UCSD-AML1 (cell line): ENCODE measurements at regions not wholly inside any gene's neighbourhood (a gene's known extent, or its start where the extent isn't known, plus 50 kb on each side); places are given as distances from the start of the nearest gene placed in this dataset.
"Not testable (repeated sequence)": the region's sequence is repeated elsewhere in the genome, so short reads cannot be mapped to it uniquely, and the experiment has no call there.

ENCODE experiments used
- DNase-seq: peaks from one replicate; lab custom pipeline; 2025; ENCODE audit not compliant: unreplicated experiment; lab: John Stamatoyannopoulos, UW

DNA sequence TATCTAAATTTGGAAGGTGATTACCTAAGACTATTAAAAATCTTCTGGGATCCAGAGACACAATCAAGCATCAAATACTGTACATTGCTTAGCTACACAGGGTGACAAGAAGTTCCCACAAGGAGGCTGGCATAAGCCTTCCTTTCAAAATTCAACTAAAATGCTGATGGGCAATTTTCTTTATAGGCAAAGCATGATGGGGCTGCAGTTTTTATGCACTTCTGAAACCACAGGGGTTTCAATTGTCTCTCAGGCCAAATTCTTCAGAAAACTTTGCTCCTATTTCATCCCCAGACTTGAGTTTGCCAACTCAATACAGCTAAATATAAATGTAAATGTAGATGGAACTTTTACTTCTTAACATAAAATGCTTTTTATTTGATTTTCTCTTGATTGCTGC is 241.6 kb downstream of the ZPLD1 start:
- DNase-seq = no peak

DNA sequence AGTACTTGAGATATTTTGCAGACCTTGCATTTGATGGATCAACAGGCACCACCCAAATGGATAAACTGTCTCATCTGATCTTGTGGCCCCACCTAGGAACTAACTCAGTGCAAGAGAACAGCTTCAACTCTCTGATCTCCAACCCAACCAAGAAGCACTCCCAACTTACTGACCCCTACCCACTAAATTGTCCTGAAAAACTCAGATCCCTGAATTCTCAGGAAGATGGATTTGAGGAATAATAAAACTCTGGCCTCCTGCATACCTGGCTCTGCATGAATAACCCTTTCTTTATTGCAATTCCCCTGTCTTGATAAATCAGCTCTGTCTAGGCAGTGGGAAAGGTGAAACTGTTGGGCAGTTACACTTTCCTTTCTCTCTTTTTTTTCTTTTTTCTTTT is 247.9 kb downstream of the ZPLD1 start:
- DNase-seq = no peak

DNA sequence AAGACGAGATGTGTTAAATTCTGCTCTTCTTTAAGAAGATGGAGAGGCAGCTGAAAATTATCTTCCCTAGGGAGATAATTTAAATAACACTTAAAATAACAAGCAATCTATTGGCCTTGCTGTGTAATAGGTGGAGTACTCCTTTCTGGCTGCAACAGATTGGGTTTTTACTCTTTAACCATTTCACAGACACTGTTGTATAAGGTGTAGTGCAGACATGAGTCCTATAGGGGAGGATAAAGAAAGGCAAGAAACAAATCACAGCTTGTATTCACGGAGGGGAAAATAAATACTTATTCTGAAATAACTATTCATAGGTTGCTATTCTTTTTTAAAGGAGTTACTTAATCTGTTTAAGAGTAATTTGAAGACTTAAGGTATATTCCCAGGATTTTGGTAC is 252.0 kb downstream of the ZPLD1 start:
- DNase-seq = no peak

DNA sequence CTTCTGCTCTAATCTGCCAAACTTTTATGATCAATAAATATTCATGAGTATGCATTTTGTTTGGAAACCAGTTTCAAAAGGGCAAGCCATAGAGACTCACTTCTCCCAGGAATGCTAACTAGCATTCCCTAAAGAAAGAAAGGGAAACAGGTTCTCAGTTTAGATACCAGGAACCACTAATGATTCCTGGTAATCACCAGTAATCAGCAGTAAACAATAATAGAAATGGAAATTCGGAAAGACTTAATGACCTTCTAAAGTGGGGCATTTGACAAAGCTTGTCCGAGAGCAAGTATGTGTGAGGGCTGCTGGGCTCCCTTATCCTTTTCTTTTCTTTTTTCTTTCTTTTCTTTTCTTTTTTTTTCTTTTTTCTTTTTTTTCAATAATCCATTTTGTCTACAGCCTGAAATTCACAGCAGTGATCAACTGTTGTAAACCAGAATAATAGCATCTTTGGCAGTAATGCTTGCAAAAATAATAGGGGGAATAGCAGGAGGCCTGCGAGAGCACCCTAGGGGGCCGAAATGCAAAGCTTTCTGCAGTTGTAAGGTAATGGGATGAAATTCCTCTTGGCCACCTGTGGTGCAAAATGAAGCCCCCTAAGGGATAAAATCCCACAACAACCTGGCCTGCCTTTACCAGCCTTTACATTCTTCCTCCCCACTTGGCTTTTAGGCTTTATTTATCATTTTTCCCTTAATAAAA is 253.2 kb downstream of the ZPLD1 start:
- no peak for DNase-seq

DNA sequence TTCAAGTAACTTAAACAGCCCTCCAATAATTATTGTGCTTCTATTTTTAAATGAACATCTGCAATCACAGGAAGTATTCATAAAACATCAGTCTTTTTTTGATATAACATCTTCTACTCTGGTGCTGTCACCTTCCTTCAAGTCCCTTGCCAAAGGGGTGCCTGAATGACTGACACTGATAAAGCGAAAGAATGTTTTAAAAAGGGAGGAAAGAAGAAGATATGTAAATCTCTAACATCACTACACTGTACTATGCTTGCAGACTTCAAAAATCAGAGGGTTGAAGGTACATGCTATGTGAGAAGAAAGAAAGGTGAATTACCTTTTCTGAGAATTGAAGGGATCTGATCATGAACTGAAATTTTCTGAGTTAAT is 253.7 kb downstream of the ZPLD1 start:
- no peak for DNase-seq

DNA sequence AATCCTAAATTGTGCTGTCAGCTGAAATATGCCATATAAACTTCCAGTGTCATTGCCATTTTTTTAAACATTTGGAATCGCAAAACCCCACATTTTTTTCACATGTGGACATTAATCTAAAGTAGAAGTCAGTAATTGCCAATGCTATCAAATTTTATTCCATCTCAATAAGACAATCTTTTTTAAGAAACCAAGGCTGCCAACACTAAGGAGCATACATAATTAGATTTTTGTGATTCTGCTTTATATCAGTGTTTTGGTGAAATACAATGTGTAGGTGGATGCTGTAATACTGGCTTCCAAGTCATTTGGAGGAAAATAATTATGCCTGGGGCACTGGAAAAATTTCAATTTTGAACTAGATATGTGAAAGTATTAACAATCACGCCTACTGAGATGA is 256.7 kb downstream of the ZPLD1 start:
- no peak for DNase-seq

DNA sequence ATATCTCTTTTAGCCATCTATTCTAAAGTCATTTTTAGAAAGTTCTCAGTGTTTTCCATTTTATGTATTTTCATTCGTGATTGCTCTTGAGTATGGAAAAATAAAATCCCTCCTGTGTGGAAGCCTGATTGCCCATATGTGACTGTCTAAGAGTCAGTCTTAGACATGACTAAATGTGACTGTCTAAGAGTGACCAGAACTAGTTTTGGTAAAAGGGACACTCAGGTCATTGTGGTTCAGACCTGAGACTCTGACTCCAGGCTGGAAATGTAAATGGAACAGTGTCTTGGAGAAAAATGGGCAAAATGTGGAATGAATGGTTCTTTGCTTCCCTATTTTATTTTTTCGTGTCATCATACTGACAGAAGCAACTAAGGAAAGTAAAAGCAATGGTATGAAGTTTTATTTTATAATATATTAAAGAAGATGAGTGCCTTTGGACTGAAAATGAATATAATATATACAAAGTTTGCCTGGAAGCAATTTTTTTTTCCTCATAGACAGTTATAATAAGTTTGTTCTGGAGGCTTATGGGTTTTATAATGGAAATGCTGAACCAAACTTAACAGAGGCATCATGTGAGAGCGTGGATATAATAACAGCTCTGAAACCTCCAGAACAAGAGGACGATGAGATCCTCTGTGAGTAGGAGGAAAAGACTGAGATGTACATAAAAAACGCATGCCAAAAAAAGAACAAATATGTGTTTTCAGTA is 264.4 kb downstream of the ZPLD1 start:
- no peak for DNase-seq

DNA sequence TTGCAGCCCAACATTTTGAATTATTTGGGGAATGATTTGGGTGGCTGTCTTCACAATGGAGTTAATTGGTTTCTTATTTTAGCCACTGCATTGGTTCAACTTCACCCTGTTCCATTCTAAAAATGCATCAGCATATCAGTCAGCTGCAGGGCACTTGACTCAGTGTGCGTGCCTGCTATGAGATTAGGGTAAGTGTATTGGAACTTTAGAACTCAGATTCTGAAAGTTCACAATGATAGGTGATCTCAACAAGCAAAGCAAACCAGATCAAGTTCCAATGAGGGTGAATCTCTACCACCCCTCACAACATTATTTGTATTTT is 265.0 kb downstream of the ZPLD1 start:
- DNase-seq = no peak

DNA sequence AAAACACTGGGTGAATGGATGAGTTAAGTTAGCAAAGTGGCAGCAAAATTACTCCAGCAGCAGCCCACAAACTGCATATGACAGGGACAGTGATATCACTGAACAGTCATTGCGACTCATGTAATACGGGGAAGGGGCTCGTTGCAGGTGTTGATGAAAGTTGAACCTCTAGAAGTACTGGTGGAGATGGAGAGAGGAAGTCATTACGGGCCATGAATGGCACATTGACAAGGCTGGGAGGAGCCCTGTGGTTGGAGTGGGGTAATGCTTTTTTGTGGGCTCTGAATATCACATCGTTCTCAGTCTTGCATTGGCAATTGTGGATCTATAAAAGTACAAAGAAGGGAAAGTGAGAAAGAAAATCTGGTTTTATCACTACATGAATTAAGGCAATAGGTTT is 278.1 kb downstream of the ZPLD1 start:
- no peak for DNase-seq

DNA sequence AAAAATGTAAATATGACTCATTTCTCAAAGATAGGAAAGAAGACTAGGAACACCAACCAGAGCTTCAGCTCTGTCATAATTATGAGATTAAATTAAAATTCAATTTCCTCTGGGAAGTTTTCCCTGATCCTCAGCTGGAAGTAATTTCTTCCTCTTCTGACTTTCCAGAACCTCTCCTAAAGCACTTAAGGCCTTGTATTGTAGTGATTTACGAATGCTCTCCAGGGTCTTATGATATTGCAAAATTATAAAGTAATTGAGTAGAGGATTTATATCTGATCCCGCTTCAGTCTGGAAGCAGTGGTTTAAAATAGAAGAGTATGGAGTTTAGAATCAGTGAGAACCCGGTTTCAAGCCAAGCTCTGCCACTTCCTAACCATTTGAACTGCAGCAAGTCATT is 279.8 kb downstream of the ZPLD1 start:
- DNase-seq = no peak

DNA sequence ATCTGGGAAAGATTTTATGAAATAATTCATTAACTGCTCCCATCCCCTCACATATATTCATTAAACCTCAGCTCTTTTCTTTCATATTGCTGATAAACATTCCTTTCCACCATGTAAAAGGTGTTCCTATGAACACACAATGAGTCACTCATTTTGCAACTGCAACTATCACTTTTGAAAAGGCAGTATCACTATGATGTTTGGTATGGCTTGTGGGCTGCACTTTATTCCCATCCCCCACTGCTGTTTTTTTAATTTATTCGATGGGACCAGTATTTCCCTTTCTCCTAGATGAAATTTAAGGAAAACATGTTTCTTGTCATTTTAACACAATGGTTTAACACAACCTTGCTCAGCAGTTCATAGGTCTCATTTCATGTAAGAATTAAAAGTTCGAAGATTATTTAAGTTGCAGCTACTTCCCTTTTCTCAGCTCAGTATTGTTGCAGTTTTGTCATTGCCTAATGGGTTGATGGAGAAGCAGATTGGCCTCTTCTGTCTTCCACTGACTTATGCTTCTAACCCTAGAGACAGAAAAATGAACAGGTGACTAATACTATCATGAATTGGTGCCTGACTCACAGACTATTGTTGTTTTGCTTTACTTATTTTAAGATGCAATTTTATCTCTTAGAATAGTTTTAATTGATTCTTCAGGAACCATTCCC is 280.3 kb downstream of the ZPLD1 start:
- no peak for DNase-seq

DNA sequence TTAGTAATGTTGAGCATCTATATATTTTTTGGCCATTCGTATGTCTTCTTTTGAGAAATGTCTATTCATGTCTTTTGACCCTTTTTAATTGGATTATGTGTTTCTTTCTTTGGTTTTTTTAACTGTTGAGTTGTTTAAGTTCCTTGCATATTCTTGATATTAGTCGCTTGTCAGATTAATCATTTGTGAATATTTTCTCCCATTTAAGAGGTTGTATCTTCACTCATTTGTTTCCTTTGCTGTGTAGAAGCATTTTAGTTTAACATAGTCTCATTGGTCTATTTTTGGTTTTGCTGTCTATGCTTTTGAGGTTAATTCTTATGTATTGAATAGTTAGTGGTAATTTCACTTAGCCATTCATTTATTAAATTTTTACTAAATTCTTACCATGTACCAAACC is 283.8 kb downstream of the ZPLD1 start:
- no peak for DNase-seq

DNA sequence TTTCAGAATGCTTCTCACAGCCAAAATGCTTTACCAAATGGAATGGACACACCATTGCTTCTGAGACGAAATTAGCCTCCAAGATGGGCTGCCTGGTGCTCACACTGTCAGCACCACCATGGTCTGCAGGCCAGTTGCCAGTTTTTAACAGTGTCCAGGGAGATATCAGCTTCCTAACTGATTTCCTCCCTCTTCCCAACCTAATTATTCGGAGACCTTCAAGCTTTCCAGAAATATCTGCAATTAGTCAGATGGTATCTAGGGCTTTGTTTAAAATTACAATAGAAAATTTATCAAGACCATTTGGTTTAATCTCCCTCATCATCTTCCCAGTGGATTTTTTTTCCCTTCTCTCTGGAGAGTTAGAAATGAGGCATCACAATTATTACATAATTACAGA is 287.5 kb downstream of the ZPLD1 start:
- DNase-seq = no peak

DNA sequence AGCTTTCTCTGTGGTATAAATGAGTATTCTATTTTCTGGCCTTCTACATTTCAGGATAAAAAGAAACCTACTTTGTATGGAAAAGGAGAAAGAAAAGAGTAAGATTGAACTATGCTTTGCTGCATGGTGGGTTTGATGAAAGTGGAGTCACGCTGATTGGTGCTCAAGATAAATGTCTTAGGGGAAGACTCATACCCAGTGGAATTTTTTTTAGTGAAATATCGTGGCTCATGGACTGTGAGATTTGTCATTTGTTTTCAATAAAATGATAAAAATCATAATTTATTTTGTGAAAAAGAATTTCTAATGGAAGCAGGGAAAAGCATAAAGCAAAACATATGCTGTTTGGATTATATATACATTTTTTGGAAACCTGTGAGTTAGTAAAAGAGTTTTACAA is 292.5 kb downstream of the ZPLD1 start:
- DNase-seq = no peak

DNA sequence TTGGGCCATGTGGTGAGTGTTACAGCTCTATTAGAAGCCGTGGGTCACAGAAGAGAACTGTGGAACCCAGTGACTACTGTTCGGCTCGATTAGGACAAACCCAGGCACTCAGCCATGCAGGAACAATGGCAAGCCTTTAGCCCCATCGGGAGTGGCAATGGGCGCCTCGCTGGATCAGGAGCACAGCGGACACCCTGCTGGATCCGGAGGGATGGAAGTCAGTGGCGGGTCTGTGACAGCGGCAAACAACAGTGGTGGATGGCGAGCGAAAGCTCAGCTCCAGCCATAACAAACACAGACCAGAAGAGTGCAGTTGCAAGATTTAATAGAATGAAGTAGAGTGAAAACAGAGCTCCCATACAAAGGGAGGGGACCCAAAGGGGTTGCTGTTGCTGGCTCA is 297.8 kb downstream of the ZPLD1 start:
- DNase-seq = not testable (repeated sequence)

DNA sequence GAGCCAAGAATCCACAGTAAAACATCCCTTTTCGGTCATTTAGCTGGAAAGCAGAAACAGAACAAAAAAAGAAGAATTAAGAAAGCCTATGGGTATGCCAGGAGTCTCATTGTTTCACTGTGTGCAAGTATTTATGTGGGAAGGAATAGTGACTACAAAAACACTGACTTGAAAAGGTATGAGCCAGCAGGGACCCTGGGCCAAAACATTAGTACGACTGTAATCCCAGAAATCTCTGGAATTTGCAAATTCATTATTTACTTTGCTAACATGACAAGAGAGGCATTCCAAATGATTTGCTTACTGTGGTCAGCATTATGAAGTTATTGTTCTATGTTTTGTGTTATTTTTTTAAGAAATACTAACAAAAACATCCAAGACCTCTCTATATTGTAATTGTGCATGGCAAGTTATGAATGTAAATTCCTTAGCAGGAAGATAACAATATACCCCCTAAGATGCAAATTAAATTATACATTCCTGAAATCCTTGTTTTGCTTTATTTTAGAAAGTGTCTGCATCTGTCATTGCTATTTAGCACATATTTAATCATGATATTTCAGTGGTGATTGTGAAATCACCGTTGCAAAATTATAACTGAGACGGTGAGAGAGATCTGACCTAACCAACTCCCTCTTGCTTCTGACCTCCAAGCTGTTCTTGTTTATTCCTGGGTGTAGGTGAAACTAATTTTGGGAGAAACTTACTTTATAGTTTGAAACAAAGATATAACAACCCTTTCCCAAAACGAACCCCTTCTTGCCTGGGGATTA is 299.2 kb downstream of the ZPLD1 start:
- DNase-seq = no peak

DNA sequence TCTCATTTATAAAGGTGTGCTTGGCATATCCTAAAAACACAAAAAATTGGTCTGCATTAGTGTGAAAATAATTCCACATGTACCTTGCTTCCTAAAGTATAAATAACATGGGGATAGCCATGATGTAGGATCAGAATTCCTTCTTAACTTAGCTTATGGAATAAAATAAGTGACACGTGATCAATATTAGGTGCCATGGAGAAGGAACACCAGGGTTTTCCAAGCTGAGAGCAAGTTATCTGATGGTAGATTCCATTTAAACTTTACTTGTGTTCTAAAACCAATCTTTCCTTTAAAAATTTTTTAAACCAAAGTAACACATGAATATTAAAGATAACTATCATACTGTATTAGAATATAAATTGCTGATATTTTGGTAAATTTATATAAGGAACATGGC is 300.5 kb downstream of the ZPLD1 start:
- no peak for DNase-seq

DNA sequence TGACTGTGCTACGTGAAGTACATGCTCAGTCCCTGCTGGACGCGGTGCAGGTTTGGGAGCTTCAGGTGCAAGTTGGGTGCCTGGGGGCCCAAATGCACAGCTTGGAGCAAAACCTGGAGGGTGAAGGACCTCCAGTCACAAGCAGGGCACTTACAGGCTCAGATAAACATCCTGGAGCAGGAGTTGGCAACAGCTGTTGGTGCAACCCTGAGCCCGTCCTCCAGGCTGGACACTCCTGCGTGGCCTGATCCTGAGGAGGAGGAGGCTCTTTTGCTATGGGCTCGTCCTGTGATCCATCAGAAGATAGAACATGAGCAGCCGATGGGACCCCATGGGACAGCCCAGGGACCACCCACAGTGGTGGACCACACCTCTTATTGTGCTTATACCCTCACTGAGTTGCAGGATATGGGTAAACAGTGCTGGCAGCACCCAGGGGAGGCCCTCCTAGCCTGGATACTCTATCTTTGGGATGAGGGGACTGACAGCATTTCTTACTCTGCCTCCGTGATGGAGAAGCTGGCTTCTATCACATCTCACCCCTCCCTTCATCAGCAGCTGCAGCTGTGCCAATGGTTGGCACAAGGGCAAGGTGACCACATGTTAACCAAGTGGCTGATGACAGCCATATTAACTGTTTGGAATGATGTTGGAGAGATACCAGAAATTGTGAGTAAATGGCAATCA is 301.6 kb downstream of the ZPLD1 start:
- no peak for DNase-seq

DNA sequence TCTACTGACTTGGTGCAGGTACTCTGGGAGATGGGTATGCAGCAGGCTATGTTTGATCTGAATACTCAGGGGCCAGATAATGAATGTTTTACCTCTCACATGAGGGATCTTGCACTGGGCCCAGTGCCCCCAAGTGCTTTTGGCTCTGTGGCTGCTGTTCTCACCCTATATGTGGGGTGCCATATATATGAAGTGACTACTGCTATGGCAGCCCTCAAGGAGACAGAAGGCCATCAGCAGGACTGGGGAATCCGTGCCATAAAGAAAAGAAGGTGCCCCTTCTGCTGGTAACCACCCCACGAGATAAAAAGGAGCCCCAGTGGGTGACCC is 302.1 kb downstream of the ZPLD1 start:
- no peak for DNase-seq

DNA sequence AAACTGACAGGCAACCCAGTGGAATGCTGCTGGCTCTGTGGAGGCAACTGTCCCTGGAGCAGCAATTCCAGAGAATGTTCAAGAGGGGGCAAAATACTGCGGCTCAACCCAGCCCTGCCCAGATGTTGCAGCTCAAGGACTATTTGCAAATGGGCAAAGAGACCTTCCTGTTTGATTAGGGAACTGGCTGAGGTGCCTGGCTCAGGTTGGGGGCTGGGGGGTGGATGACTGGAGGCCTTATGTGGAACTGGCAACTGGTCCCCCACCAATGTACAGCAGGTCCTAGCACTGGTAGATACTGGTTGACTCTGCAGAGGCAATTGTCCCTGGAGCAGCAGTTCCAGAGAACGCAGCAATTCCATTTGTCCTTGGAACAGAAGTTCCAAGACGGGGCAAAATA is 302.5 kb downstream of the ZPLD1 start:
- no peak for DNase-seq

DNA sequence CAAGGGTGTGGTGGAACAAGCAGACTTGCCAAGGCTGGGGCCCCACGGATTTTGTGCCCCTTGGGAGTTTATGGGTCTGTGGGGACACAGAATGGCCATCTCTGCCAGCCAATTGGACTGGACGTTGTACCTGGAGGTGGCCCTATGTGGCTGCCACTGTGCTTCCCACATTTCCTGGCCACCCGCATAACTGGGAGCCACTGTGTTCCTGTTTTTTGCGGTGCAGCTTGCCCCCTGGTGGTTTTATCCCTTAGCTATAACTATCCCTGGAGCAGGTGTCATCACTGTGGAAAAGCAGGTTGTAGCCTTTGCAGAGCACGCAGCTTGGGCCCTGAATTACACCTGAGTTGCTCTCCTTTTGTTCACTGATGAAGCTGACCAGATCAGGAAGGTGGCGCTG is 306.3 kb downstream of the ZPLD1 start:
- no peak for DNase-seq
